ENCODE measurements at regions not wholly inside any gene's neighbourhood (a gene's known extent, or its start where the extent isn't known, plus 50 kb on each side); places are given as distances from the start of the nearest gene placed in this dataset.

DNA sequence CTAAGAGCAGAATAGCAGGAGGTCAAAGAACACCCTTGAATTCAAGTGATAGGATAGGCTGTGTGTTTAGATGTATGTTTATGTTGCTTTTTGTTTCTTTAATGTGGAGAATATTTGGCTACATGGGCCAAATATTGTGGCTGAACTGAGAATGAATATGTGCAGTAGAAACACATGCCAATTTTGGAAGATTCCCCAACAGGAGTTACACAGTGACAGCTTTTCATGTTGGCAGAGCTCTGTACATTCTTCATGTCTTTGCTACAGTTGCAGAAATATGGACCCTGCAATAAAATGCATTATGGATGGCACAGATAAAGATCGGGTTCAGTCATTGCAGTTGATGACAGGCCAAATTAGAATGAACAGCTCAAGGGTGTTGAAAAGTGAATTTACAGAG is 82.8 kb upstream of the SLC4A4 start:
- TF ChIP-seq, protein P1, sequence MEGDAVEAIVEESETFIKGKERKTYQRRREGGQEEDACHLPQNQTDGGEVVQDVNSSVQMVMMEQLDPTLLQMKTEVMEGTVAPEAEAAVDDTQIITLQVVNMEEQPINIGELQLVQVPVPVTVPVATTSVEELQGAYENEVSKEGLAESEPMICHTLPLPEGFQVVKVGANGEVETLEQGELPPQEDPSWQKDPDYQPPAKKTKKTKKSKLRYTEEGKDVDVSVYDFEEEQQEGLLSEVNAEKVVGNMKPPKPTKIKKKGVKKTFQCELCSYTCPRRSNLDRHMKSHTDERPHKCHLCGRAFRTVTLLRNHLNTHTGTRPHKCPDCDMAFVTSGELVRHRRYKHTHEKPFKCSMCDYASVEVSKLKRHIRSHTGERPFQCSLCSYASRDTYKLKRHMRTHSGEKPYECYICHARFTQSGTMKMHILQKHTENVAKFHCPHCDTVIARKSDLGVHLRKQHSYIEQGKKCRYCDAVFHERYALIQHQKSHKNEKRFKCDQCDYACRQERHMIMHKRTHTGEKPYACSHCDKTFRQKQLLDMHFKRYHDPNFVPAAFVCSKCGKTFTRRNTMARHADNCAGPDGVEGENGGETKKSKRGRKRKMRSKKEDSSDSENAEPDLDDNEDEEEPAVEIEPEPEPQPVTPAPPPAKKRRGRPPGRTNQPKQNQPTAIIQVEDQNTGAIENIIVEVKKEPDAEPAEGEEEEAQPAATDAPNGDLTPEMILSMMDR (IDR thresholded peaks at IDR 0.05): no peak
- TF ChIP-seq EP300 (IDR thresholded peaks at IDR 0.05): no peak

Measured in tibial nerve (tissue), 4 donors.